Brain microvascular endothelial cell (primary cell): ENCODE measurements at regions not wholly inside any gene's neighbourhood (a gene's known extent, or its start where the extent isn't known, plus 50 kb on each side); places are given as distances from the start of the nearest gene placed in this dataset.

Experiments
- DNase-seq: peaks from one replicate; pipeline ENCODE4 v3.0.0-alpha.2; 2020
- H3K27ac ChIP-seq: fragments of 250-450 bp; sonication (Bioruptor Pico); 2 replicates; pipeline ENCODE4 v1.5.1; 2020; ENCODE audit warnings: mild to moderate bottlenecking, moderate library complexity
- H3K27me3 ChIP-seq: fragments of 250-450 bp; sonication (Bioruptor Pico); replicated peaks from 2 replicates; pipeline ENCODE4 v1.5.1; 2020; ENCODE audit warnings: mild to moderate bottlenecking
- H3K36me3 ChIP-seq: fragments of 250-450 bp; sonication (Bioruptor Pico); replicated peaks from 2 replicates; pipeline ENCODE4 v1.5.1; 2020; ENCODE audit warnings: mild to moderate bottlenecking
- H3K4me3 ChIP-seq: 2 replicates; pipeline ENCODE4 v1.5.1; 2011; ENCODE audit warnings: low read depth, mild to moderate bottlenecking, control low read depth, low read length, moderate library complexity
- CTCF ChIP-seq: IDR thresholded peaks from 2 replicates; pipeline ENCODE4 v1.5.1; 2011; ENCODE audit warnings: low read depth, mild to moderate bottlenecking, moderate library complexity, low read length, control low read depth, inconsistent platforms; ENCODE audit errors: missing control alignments
- in situ Hi-C: cut with HindIII; loops from 2 replicates; pipeline ENCODE4 v1.10.0; 2017; ENCODE audit warnings: low sequenced_read_pairs, low pct_ligation_motif_present

GRCh38 chr11:116066777-116067176 is 562.6 kb upstream of the CADM1 start:
- Histone ChIP-seq H3K36me3 (no peaks in the 10 kb centered on the region), H3K27me3 (no peaks in the 10 kb centered on the region), H3K27ac (no peak overlapping the region), H3K4me3 (no peak overlapping the region)
- TF ChIP-seq CTCF: no peak
- DNase-seq: no peak
- in situ Hi-C loops: no loop called here

- no peak for TF ChIP-seq CTCF
- Histone ChIP-seq H3K36me3 (no peaks in the 10 kb centered on the region), H3K27ac (no peak overlapping the region), H3K4me3 (no peak overlapping the region), H3K27me3 (no peaks in the 10 kb centered on the region)
- in situ Hi-C loops: no loop called here
- no peak for DNase-seq
Observed at GRCh38 chr11:116065986-116066385, 561.8 kb upstream of the CADM1 start.

GRCh38 chr11:116065191-116065895 is 561.1 kb upstream of the CADM1 start:
- no peak overlapping the region for H3K27ac ChIP-seq
- no peak for TF ChIP-seq CTCF
- H3K27me3 ChIP-seq: no peaks in the 10 kb centered on the region
- H3K4me3 ChIP-seq: no peak overlapping the region
- in situ Hi-C loops: no loop called here
- H3K36me3 ChIP-seq: no peaks in the 10 kb centered on the region
- no peak for DNase-seq

- no peak overlapping the region for H3K27ac ChIP-seq
- TF ChIP-seq CTCF: no peak
- no peak for DNase-seq
- no peaks in the 10 kb centered on the region for H3K36me3 ChIP-seq
- H3K4me3 ChIP-seq: no peak overlapping the region
- H3K27me3 ChIP-seq: no peaks in the 10 kb centered on the region
- in situ Hi-C loops: no loop called here
Observed at GRCh38 chr11:116062490-116063171, 558.4 kb upstream of the CADM1 start.

GRCh38 chr11:116062129-116062489 is 557.9 kb upstream of the CADM1 start:
- Histone ChIP-seq H3K36me3 (no peaks in the 10 kb centered on the region), H3K27ac (no peak overlapping the region), H3K27me3 (no peaks in the 10 kb centered on the region), H3K4me3 (no peak overlapping the region)
- DNase-seq: no peak
- in situ Hi-C loops: no loop called here
- TF ChIP-seq CTCF: no peak
